HEK293T (cell line): ENCODE measurements at regions not wholly inside any gene's neighbourhood (a gene's known extent, or its start where the extent isn't known, plus 50 kb on each side); places are given as distances from the start of the nearest gene placed in this dataset.

Experiments used
- ARNT ChIP-seq: fragments of 450-650 bp; IDR thresholded peaks from 2 replicates; pipeline ENCODE4 v1.6.1; 2017; ENCODE audit warnings: mild to moderate bottlenecking
- BHLHE40 ChIP-seq: fragments of 450-650 bp; IDR thresholded peaks from 2 replicates; pipeline ENCODE4 v1.6.1; 2016; ENCODE audit warnings: mild to moderate bottlenecking, moderate library complexity, borderline replicate concordance
- CTBP1 ChIP-seq: fragments of 450-650 bp; IDR thresholded peaks from 2 replicates; pipeline ENCODE4 v1.6.1; 2016; ENCODE audit warnings: borderline replicate concordance
- ELF4 ChIP-seq: fragments of 450-650 bp; IDR thresholded peaks from 2 replicates; pipeline ENCODE4 v1.6.1; 2017; ENCODE audit warnings: antibody characterized with exemption
- FOXA1 ChIP-seq: fragments of 450-650 bp; IDR thresholded peaks from 2 replicates; pipeline ENCODE4 v1.6.1; 2016; ENCODE audit warnings: mild to moderate bottlenecking
- FOXK2 ChIP-seq: fragments of 450-650 bp; IDR thresholded peaks from 2 replicates; pipeline ENCODE4 v1.6.1; 2016; ENCODE audit warnings: mild to moderate bottlenecking
- FOXM1 ChIP-seq: fragments of 450-650 bp; IDR thresholded peaks from 2 replicates; pipeline ENCODE4 v1.6.1; 2017; ENCODE audit warnings: mild to moderate bottlenecking, borderline replicate concordance
- HDGF ChIP-seq: fragments of 450-650 bp; IDR thresholded peaks from 2 replicates; pipeline ENCODE4 v1.6.1; 2017; ENCODE audit warnings: antibody characterized with exemption, borderline replicate concordance
- SP1 ChIP-seq: fragments of 450-650 bp; IDR thresholded peaks from 2 replicates; pipeline ENCODE4 v1.6.1; 2017
- SUZ12 ChIP-seq: fragments of 450-650 bp; IDR thresholded peaks from 2 replicates; pipeline ENCODE4 v1.6.1; 2016; ENCODE audit warnings: mild to moderate bottlenecking
- TARDBP ChIP-seq: fragments of 450-650 bp; IDR thresholded peaks from 2 replicates; pipeline ENCODE4 v1.6.1; 2016
- ZNF384 ChIP-seq: fragments of 450-650 bp; IDR thresholded peaks from 2 replicates; pipeline ENCODE4 v1.6.1; 2016

GRCh38 chr4:165765053-165765452 is 108.0 kb upstream of the TLL1 start:
- no peak for TF ChIP-seq SP1
- TF ChIP-seq SUZ12, result no peak
- TF ChIP-seq FOXA1, result no peak
- no peak for TF ChIP-seq ZNF384
- no peak for TF ChIP-seq FOXM1
- TF ChIP-seq ELF4, result no peak
- TF ChIP-seq HDGF, result no peak
- TF ChIP-seq FOXK2, result no peak
- TF ChIP-seq TARDBP, result no peak
- TF ChIP-seq BHLHE40, result no peak
- no peak for TF ChIP-seq ARNT
- TF ChIP-seq CTBP1, result no peak
